Activated naive CD4-positive, alpha-beta T cell treated with anti-CD3 and anti-CD28 coated beads, Interleukin-2, amount 50 U/mL, for 72 hours (primary cell): ENCODE measurements at regions not wholly inside any gene's neighbourhood (a gene's known extent, or its start where the extent isn't known, plus 50 kb on each side); places are given as distances from the start of the nearest gene placed in this dataset.
A peak's percentile ranks its signal among the peaks of the same experiment; 100 is the strongest.

Source experiments
- ATAC-seq, 2 donors: fragments of 150-1000 bp; cut with Tn5 transposase; 2 replicates each; pipeline ENCODE4 v1.10.0; 2021; ENCODE audit warnings: mild to moderate bottlenecking in 2 of 2, moderate library complexity in 2 of 2
- DNase-seq, 2 donors: peaks; one replicate each; pipeline ENCODE4 v3.0.0; 2021 to 2022; ENCODE audit warnings: low spot score in 2 of 2
- H3K27ac Mint-ChIP-seq, 2 donors: one replicate each; pipeline ENCODE4 v1.8.0; 2022; ENCODE audit warnings: mild to moderate bottlenecking in 2 of 2, mixed read lengths in 2 of 2
- H3K36me3 Mint-ChIP-seq, 2 donors: one replicate each; pipeline ENCODE4 v1.8.0; 2022; ENCODE audit warnings: mixed read lengths in 2 of 2
- H3K9me3 Mint-ChIP-seq, 2 donors: one replicate each; pipeline ENCODE4 v1.8.0; 2022; ENCODE audit warnings: mixed read lengths in 2 of 2

- Mint-ChIP-seq H3K36me3 (no peaks in the 10 kb centered on the region), H3K27ac (no peak overlapping the region), H3K9me3 (peaks cover 8 to 25% of the 10 kb centered on the region in 2 donors)
- no peak for ATAC-seq
- DNase-seq = no peak
These were observed 234.8 kb downstream of the SOX11 start for GRCh38 chr2:5926871-5927512.

GRCh38 chr2:5932556-5933469 lies 240.6 kb downstream of the SOX11 start:
- ATAC-seq = no peak
- no peaks in the 10 kb centered on the region for H3K36me3 Mint-ChIP-seq
- H3K27ac Mint-ChIP-seq = no peak overlapping the region
- peaks cover 20% of the 10 kb centered on the region in 2 donors for H3K9me3 Mint-ChIP-seq
- no peak for DNase-seq

GRCh38 chr2:5933669-5934068 lies 241.5 kb downstream of the SOX11 start:
- ATAC-seq (no peak), DNase-seq (no peak)
- peaks cover 13 to 20% of the 10 kb centered on the region in 2 donors for H3K9me3 Mint-ChIP-seq
- H3K36me3 Mint-ChIP-seq = no peaks in the 10 kb centered on the region
- H3K27ac Mint-ChIP-seq = peak overlapping the region in 1 of 2 donors; percentile 72

- ATAC-seq (no peak), DNase-seq (no peak)
- Mint-ChIP-seq H3K36me3 (no peaks in the 10 kb centered on the region), H3K9me3 (peaks cover 5 to 16% of the 10 kb centered on the region in 2 donors), H3K27ac (no peak overlapping the region)
These were observed 245.1 kb downstream of the SOX11 start for GRCh38 chr2:5937321-5937720.

GRCh38 chr2:5937851-5938565 lies 245.8 kb downstream of the SOX11 start:
- DNase-seq (no peak), ATAC-seq (no peak)
- Mint-ChIP-seq H3K36me3 (no peaks in the 10 kb centered on the region), H3K9me3 (peaks cover 8 to 20% of the 10 kb centered on the region in 2 donors), H3K27ac (no peak overlapping the region)

GRCh38 chr2:5938566-5938896 lies 246.3 kb downstream of the SOX11 start:
- Mint-ChIP-seq H3K9me3 (peaks cover 10 to 23% of the 10 kb centered on the region in 2 donors), H3K36me3 (no peaks in the 10 kb centered on the region), H3K27ac (no peak overlapping the region)
- DNase-seq (no peak), ATAC-seq (no peak)

- no peak overlapping the region for H3K27ac Mint-ChIP-seq
- H3K9me3 Mint-ChIP-seq = peaks cover 10 to 18% of the 10 kb centered on the region in 2 donors
- no peak for DNase-seq
- no peak for ATAC-seq
- H3K36me3 Mint-ChIP-seq = no peaks in the 10 kb centered on the region
These were observed 247.4 kb downstream of the SOX11 start for GRCh38 chr2:5939553-5939952.

GRCh38 chr2:5940596-5941535 lies 248.7 kb downstream of the SOX11 start:
- DNase-seq (no peak), ATAC-seq (no peak)
- H3K27ac Mint-ChIP-seq = no peak overlapping the region
- no peaks in the 10 kb centered on the region for H3K36me3 Mint-ChIP-seq
- H3K9me3 Mint-ChIP-seq = peaks cover 10 to 13% of the 10 kb centered on the region in 2 donors

- H3K9me3 Mint-ChIP-seq = peaks cover 6 to 7% of the 10 kb centered on the region in 2 donors
- H3K36me3 Mint-ChIP-seq = no peaks in the 10 kb centered on the region
- DNase-seq (no peak), ATAC-seq (no peak)
- H3K27ac Mint-ChIP-seq = no peak overlapping the region
These were observed 250.0 kb downstream of the SOX11 start for GRCh38 chr2:5942204-5942603.

GRCh38 chr2:5945742-5946141 lies 253.6 kb downstream of the SOX11 start:
- ATAC-seq (no peak), DNase-seq (no peak)
- H3K9me3 Mint-ChIP-seq = peaks cover 18 to 19% of the 10 kb centered on the region in 2 donors
- H3K36me3 Mint-ChIP-seq = no peaks in the 10 kb centered on the region
- H3K27ac Mint-ChIP-seq = no peak overlapping the region

GRCh38 chr2:5946225-5947115 lies 254.3 kb downstream of the SOX11 start:
- no peak overlapping the region for H3K27ac Mint-ChIP-seq
- H3K9me3 Mint-ChIP-seq = peaks cover 18 to 19% of the 10 kb centered on the region in 2 donors
- no peak for ATAC-seq
- no peak for DNase-seq
- H3K36me3 Mint-ChIP-seq = no peaks in the 10 kb centered on the region

- ATAC-seq (no peak), DNase-seq (no peak)
- Mint-ChIP-seq H3K36me3 (peaks cover 0 to 4% of the 10 kb centered on the region in 2 donors), H3K27ac (no peak overlapping the region), H3K9me3 (peaks cover 17 to 19% of the 10 kb centered on the region in 2 donors)
These were observed 258.6 kb downstream of the SOX11 start for GRCh38 chr2:5950736-5951135.

GRCh38 chr2:5951471-5951870 lies 259.3 kb downstream of the SOX11 start:
- DNase-seq = no peak
- no peak for ATAC-seq
- Mint-ChIP-seq H3K27ac (no peak overlapping the region), H3K9me3 (peaks cover 17 to 19% of the 10 kb centered on the region in 2 donors), H3K36me3 (peaks cover 0 to 4% of the 10 kb centered on the region in 2 donors)

- H3K27ac Mint-ChIP-seq = no peak overlapping the region
These were observed 261.3 kb downstream of the SOX11 start for GRCh38 chr2:5953525-5953924.

GRCh38 chr2:5954509-5954908 lies 262.3 kb downstream of the SOX11 start:
- ATAC-seq (no peak), DNase-seq (no peak)
- peaks cover 0 to 4% of the 10 kb centered on the region in 2 donors for H3K36me3 Mint-ChIP-seq
- H3K27ac Mint-ChIP-seq = no peak overlapping the region
- H3K9me3 Mint-ChIP-seq = peaks cover 12 to 13% of the 10 kb centered on the region in 2 donors

More at GRCh38 chr2:5953525-5953924, 261.3 kb downstream of the SOX11 start:
- ATAC-seq (no peak), DNase-seq (no peak)
- peaks cover 17 to 19% of the 10 kb centered on the region in 2 donors for H3K9me3 Mint-ChIP-seq
- peaks cover 0 to 4% of the 10 kb centered on the region in 2 donors for H3K36me3 Mint-ChIP-seq
